ENCODE measurements at regions not wholly inside any gene's neighbourhood (a gene's known extent, or its start where the extent isn't known, plus 50 kb on each side); places are given as distances from the start of the nearest gene placed in this dataset.

- TF ChIP-seq CTCF (IDR thresholded peaks at IDR 0.05; ENCODE audit: insufficient read depth, low read length, poor library complexity, severe bottlenecking) = no peak
- no peak for TF ChIP-seq EZH2phosphoT487 (conservative IDR thresholded peaks at IDR 0.05; ENCODE audit: low read length)
These were observed 181.7 kb downstream of the HERPUD2 start for GRCh38 chr7:35513195-35513594.

Measured in SU-DHL-6 (cell line).